GM12801 (cell line): ENCODE measurements at regions not wholly inside any gene's neighbourhood (a gene's known extent, or its start where the extent isn't known, plus 50 kb on each side); places are given as distances from the start of the nearest gene placed in this dataset.

Experiments
- CTCF ChIP-seq: IDR thresholded peaks from one replicate; pipeline ENCODE4 v1.5.1; 2011; ENCODE audit warnings: control low read depth; ENCODE audit not compliant: insufficient read length; ENCODE audit errors: extremely low read depth

GRCh38 chr5:133708331-133708850 lies 96.0 kb upstream of the FSTL4 start:
- TF ChIP-seq CTCF = no peak

- no peak for TF ChIP-seq CTCF
Observed at GRCh38 chr5:133707629-133708028, 95.3 kb upstream of the FSTL4 start.

GRCh38 chr5:133706506-133707430 lies 94.4 kb upstream of the FSTL4 start:
- TF ChIP-seq CTCF = no peak

GRCh38 chr5:133705331-133705730 lies 93.0 kb upstream of the FSTL4 start:
- no peak for TF ChIP-seq CTCF

GRCh38 chr5:133704411-133704810 lies 92.1 kb upstream of the FSTL4 start:
- no peak for TF ChIP-seq CTCF

- TF ChIP-seq CTCF = no peak
Observed at GRCh38 chr5:133703935-133704334, 91.6 kb upstream of the FSTL4 start.

GRCh38 chr5:133702791-133703770 lies 90.7 kb upstream of the FSTL4 start:
- TF ChIP-seq CTCF = no peak
